HG02981 (cell line): ENCODE measurements at regions not wholly inside any gene's neighbourhood (a gene's known extent, or its start where the extent isn't known, plus 50 kb on each side); places are given as distances from the start of the nearest gene placed in this dataset.
"Not testable (repeated sequence)": the region's sequence is repeated elsewhere in the genome, so short reads cannot be mapped to it uniquely, and the experiment has no call there.

ENCODE experiments used
- ATAC-seq: cut with Tn5 transposase; IDR thresholded peaks from one replicate; pipeline ENCODE4 v1.9.1; 2021; ENCODE audit warnings: mild to moderate bottlenecking, moderate library complexity; ENCODE audit not compliant: unreplicated experiment

DNA sequence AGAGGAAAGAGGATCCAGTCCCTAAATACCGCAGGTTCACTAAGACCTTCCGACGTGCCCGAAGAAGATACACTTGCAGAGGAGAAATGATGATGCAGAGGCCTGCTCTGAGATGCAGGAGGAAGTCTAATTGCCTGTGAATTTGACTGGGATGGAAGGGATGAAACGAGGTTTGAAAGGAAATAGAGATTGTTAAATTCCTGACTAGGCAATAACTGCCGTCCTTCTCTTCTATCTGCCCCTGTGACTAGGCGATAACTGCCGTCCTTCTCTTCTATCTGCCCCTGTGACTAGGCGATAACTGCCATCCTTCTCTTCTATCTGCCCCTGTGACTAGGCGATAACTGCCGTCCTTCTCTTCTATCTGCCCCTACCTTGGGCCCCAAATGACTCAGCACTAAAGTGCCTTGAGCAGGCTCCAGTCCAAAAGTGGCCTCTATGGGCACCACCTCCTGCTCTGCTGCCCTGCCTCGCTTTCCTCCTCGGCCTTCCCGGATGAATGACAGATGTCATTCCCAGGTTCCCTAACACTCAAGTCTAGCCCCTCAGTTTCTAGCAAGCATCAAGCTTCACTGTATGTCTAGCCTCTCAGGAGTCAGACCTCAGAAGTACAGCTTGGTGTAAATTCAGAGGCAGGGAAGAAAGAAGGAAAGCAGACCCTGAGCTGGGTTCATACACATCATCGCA, 189.1 kb downstream of the FOXD4L6 start:
- not testable (repeated sequence) for ATAC-seq

DNA sequence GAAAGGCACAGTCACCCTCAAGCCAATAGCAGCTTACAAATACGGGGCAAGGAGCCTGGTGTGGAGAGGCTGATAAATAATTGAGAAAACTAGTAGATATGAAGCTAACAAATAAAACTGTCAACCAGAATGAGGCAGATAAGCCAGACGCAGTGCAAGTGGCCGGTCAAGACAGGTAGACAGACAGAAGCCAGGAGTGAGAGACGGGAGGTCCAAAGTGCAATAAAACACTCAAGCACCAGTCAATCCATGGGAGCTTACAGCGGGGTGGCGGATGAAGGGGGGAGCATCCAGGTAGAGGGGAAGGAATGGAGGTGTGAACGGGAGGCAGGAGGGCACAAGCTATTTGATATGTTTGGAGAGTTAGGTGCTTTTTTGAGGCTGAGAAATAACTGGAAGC, 193.1 kb downstream of the FOXD4L6 start:
- ATAC-seq: no peak

GRCh38 chr9:40934480-40934879, 194.0 kb downstream of the FOXD4L6 start:
- not testable (repeated sequence) for ATAC-seq

GRCh38 chr9:40930426-40930825, 198.1 kb downstream of the FOXD4L6 start:
- not testable (repeated sequence) for ATAC-seq

DNA sequence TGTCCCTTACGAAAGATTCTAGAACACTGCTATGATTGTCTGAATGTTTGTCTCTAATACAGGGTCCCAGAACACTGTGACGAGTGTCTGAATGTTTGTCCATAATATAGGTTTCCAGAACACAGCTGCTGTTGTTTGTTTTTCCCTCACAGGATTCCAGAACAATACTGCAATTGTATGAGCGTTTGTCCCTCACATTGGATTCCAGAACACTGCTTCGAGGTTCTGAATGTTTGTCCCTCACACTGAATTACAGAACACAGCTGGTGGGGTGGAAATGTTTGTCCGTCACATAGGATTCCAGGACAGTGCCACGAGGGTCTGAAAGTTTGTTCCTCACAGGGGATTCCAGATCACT, 199.0 kb downstream of the FOXD4L6 start:
- not testable (repeated sequence) for ATAC-seq

DNA sequence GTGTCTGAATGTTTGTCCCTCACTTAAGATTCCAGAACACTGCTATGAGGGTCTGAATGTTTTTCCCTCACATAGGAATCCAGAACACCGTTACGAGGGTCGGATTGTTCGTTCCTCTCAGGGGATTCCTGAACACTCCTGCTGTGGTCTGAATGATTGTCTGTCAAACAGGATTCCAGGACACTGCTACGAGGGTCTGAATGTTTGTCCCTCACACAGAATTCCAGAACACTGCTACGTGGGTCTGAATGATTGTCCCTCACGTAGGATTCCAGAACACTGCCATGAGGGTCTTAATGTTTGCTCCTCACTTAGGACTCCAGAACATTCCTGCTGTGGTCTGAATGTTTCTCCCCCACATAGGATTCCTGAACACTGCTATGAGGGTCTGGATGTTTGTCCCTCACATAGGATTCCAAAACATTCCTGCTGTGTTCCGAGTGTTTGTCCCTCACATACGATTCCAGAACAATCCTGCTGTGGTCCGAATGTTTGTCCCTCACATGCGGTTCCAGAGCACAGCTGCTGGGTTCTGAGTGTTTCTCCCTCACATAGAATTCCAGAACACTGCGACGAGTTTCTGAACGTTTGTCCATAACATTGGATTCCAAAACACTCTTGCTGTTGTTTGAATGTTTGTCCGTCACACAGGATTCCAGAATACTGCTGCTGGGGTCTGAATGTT, 199.5 kb downstream of the FOXD4L6 start:
- no peak for ATAC-seq

DNA sequence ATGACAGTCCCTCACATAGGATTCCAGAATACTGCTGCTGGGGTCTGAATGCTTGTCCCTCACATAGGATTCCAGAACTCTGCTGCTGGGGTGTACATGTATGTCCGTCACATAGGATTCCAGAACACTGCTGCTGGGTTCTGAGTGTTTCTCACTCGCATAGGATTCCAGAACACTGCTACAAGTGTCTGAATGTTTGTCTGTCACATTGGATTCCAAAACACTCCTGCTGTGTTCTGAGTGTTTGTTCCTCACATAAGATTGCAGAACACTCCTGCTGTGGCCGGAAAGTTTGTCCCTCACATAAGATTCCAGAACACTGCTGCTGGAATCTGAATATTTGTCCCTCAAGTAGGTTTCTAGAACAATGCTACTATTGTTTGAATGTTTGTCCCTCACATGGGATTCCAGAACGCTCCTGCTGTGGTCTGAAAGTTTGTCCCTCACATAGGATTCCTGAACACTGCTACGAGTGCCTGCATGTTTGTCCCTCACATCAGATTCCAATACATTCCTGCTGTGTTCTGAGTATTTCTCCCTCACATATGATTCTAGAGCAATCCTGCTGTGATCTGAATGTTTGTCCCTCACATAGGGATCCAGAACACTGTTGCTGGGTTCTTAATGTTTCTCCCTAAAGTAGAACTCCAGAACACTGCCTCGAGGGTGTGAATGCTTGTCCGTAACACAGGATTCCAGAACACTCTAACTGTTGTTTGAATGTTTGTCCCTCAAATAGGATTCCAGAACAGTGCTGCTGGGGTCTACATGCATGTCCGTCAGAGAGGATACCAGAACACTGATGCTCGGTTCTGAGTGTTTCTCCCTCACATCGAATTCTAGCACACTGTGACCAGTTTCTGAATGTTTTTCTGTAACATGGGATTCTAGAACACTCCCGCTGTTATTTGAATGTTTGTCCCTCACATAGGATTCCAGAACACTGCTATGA, 200.4 kb downstream of the FOXD4L6 start:
- ATAC-seq: no peak

DNA sequence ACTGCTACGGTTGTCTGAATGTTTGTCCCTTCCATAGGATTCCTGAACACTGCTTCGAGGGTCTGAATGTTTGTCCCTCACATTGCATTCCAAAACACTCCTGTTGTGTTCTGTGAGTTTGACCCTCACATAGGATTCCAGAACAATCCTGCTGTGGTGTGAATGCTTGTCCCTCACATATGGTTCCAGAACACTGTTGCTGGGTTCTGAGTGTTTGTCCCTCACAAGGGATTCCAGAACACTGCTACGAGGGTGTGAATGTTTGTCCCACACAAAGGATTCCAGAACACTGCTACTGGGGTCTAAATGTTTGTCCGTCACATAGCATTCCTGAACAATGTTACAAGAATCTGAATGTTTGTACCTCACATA, 201.2 kb downstream of the FOXD4L6 start:
- no peak for ATAC-seq

DNA sequence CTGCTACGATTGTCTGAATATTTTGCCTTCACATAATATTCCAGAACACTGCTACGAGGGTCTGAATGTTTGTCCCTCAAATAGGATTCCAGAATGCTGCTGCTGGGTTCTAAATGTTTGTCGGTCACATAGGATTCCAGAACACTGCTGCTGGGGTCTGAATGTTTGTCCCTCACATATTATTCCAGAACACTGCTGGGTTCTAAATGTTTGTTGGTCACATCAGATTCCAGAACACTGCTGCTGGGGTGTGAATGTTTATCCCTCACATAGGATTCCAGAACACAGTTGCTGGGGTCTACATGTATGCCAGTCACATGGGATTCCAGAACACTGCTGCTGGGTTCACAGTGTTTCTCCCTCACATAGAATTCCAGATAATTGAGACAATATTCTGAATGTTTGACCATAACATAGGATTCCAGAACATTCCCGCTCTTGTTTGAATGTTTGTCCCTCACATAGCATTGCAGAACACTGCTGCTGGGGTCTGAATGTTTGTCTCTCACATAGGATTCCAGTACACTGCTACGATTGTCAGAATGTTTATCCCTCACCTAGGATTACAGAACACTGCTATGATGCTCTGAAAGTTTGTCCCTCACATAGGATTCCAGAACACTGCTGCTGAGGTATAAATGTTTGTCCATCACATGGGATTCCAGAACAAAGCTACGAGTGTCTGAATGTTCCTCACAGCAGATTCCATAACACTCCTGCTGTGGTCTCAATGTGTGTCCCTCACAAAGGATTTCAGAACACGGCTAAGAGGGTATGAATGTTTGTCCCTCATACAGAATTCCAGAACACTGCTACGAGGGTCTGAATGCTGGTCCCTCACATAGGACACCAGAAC, 201.8 kb downstream of the FOXD4L6 start:
- ATAC-seq: no peak

DNA sequence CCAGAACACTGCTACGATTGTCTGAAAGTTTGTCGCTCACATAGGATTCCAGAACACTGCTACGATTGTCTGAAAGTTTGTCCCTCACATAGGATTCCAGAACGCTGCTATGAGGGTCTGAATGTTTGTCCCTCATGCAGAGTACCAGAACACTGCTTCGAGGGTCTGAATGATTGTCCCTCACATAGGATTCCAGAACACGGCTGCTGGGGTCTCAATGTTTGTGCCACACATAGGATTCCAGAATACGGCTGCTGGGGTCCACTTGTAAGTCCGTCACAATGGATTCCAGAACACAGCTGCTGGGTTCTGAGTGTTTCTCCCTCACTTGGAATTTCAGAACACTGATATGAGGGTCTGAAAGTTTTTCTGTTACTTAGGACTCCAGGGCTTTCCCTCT, 203.3 kb downstream of the FOXD4L6 start:
- ATAC-seq: no peak

DNA sequence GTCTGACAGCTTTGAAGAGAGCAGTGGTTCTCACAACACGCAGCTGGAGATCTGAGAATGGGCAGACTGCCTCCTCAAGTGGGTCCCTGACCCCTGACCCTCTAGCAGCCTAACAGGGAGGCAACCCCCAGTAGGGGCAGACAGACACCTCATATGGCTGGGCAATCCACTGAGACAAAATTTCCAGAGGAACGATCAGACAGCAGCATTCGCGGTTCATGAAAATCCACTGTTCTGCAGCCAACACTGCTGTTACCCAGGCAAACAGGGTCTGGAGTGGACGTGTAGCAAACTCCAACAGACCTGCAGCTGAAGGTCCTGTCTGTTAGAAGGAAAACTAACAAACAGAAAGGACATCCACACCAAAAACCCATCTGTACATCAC, 212.1 kb downstream of the FOXD4L6 start:
- not testable (repeated sequence) for ATAC-seq

DNA sequence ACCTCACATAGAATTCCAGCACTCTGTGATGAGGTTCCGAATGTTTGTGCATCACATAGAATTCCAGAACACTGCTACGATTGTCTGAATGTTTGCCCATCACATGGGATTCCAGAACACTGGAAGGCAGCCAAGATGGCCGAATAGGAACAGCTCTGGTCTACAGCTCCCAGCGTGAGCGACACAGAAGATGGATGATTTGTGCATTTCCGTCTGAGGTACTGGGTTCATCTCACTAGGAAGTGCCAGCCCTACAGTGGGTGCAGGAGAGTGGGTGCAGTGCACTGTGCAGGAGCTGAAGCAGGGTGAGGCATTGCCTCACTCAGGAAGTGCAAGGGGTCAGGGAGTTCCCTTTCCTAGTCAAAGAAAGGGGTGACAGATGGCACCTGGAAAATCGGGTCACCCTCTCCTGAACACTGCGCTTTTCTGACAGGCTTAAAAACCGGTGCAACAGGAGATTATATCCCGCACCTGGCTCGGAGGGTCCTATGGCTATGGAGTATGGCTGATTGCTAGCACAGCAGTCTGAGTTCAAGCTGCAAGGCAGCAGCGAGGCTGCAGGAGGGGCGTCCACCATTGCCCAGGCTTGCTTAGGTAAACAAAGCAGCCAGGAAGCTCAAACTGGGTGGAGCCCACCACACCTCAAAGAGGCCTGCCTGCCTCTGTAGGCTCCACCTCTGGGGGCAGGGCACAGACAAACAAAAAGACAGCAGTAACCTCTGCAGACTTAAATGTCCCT, 212.7 kb downstream of the FOXD4L6 start:
- ATAC-seq: not testable (repeated sequence)

DNA sequence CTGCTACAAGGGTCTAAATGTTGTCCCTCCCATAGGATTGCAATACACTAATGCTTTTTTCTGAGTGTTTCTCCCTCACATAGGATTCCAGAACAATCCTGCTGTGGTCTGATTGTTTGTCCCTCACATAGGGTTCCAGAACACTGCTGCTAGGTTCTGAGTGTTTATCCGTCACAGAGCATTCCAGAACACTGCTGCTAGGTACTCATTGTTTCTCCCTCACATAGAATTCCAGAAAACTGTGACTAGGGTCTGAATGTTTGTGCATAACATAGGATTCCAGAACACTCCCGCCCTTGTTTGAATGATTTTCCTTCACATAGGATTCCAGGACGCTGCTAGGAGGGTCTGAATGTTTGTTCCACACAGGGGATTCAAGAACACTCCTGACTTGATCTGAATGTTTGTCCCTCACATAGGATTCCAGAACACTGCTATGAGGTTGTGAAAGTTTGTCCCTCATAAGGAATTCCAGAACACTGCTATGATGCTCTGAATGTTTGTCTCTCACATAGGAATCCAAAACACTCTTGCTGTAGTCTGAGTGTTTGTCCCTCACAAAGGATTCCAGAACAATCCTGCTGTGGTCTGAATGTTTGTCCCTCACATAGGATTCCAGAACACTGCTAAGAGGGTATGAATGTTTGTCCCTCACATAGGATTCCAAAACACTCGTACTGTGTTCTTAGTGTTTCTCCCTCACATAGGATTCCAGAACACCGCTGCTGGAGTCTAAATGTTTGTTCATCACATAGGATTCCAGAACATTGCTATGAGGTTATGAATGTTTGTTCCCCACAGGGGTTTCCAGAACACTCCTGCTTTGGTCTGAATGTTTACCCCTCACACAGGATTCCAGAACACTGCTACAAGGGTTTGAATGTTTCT, 213.5 kb downstream of the FOXD4L6 start:
- no peak for ATAC-seq

DNA sequence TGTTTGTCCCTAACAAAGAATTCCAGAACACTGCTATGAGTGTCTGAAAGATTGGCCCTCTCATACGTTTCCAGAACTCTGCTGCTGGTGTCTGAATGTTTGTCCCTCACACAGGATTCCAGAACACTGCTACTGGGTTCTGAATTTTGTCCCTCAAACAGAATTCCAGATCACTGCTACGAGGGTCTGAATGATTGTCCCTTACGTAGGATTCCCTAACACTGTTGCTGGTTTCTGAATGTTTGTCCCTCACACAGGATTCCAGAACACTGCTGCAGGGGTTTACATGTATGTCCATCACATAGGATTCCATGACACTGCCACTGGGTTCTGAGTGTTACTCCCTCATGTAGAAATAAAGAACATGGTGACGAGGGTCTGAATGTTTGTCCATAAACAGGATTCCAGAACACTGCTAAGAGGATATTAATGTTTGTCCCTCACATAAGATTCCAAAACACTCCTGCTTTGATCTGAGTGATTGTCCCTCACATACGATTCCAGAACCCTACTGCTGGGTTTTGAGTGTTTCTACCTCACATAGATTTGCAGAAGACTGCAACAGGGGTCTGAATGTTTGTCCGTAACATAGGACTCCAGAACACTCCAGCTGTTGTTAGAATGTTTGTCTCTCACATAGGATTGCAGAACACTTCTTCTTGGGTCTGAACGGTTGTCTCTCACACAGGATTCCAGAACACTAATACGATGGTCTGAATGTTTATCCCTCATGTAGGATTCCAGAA, 214.4 kb downstream of the FOXD4L6 start:
- ATAC-seq: no peak

DNA sequence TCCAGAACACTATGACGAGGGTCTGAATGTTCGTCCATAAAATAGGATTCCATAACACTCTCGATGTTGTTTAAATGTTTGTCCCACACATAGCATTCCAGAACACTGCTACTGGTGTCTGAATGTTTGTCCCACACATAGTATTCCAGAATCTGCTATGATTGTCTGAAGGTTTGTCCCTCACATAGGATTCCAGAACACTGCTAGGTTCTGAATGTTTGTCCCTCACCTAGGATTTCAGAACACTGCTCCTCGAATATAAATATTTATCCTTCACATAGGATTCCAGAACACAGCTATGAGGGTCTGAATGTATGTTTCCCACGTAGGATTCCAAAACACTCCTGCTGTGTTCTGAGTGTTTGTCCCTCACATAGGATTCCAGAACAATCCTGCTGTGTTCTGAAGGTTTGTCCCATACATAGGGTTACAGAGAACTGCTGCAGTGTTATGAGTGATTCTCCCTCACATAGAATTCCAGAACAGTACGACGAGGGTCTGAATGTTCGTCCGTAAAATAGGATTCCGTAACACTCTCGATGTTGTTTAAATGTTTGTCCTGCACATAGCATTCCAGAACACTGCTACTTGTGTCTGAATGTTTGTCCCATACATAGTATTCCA, 215.3 kb downstream of the FOXD4L6 start:
- no peak for ATAC-seq

- not testable (repeated sequence) for ATAC-seq
Measured at GRCh38 chr9:40912679-40913078, 215.8 kb downstream of the FOXD4L6 start.

DNA sequence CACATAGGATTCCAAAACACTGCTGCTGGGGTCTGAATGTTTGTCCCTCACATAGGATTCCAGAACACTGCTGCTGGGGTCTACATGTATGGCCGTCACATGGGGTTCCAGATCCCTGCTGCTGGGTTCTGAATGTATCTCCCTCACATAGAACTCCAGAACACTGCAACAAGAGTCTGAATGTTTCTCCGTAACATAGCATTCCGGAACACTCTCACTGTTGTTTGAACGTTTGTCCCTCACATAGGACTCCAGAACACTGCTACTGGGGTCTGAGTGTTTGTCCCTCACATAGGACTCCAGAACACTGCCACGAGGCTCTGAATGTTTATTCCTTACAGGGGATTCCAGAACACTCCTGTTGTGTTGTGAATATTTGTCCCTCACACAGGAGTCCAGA, 216.8 kb downstream of the FOXD4L6 start:
- ATAC-seq: no peak

GRCh38 chr9:40910995-40911394, 217.5 kb downstream of the FOXD4L6 start:
- not testable (repeated sequence) for ATAC-seq
